ENCODE measurements at regions not wholly inside any gene's neighbourhood (a gene's known extent, or its start where the extent isn't known, plus 50 kb on each side); places are given as distances from the start of the nearest gene placed in this dataset.
A peak's percentile ranks its signal among the peaks of the same experiment; 100 is the strongest.
"Not testable (repeated sequence)": the region's sequence is repeated elsewhere in the genome, so short reads cannot be mapped to it uniquely, and the experiment has no call there.

DNA sequence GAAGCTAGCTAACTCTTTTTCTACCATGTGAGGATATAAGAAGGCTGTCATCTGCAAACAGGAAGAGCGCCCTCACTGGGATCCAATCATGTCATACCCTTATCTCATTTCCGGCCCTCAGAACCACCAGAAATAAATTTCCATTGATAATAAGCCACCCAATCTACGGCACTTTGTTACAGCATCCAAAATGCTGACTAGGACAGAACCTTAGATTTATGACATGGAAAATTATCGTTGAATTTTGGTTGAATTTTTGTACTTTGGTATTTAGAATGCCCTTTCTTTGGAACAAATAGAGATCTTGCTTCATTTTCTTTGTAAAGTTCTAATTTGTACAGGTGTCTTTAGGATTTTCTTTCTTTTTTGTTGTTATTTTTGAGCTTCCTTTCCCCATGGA, 53.3 kb upstream of the CYLC2 start:
- intact Hi-C loops (cut with micrococcal nuclease; ENCODE audit: unreplicated experiment), result no loop called here
- Histone ChIP-seq H3K9me3 (ENCODE audit: low read depth, low read length, poor library complexity, severe bottlenecking) (no peaks in the 10 kb centered on the region), H3K4me3 (ENCODE audit: low read depth, low read length, poor library complexity, severe bottlenecking) (no peak overlapping the region), H3K27ac (ENCODE audit: low read depth, low read length, poor library complexity, severe bottlenecking) (no peak overlapping the region), H3K36me3 (ENCODE audit: insufficient read depth, low read length, poor library complexity, severe bottlenecking) (no peaks in the 10 kb centered on the region), H3K4me1 (ENCODE audit: insufficient read depth, low read length, poor library complexity, severe bottlenecking) (no peaks in the 10 kb centered on the region), H3K27me3 (replicated peaks; ENCODE audit: insufficient read depth, low read depth, low read length, poor library complexity) (no peaks in the 10 kb centered on the region)
- no TSS peak for BruUV-seq (replicated peaks)
- ChIA-PET POLR2A (ENCODE audit: low non-redundant PET) (no interaction called here), CTCF (no interaction called here)
- peak; percentile 3 for DNase-seq (ENCODE audit: low spot score)
- TF ChIP-seq EZH2 (IDR thresholded peaks at IDR 0.05; ENCODE audit: borderline replicate concordance, low read depth, low read length, poor library complexity, severe bottlenecking), result no peak
- TF ChIP-seq, protein P1, sequence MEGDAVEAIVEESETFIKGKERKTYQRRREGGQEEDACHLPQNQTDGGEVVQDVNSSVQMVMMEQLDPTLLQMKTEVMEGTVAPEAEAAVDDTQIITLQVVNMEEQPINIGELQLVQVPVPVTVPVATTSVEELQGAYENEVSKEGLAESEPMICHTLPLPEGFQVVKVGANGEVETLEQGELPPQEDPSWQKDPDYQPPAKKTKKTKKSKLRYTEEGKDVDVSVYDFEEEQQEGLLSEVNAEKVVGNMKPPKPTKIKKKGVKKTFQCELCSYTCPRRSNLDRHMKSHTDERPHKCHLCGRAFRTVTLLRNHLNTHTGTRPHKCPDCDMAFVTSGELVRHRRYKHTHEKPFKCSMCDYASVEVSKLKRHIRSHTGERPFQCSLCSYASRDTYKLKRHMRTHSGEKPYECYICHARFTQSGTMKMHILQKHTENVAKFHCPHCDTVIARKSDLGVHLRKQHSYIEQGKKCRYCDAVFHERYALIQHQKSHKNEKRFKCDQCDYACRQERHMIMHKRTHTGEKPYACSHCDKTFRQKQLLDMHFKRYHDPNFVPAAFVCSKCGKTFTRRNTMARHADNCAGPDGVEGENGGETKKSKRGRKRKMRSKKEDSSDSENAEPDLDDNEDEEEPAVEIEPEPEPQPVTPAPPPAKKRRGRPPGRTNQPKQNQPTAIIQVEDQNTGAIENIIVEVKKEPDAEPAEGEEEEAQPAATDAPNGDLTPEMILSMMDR (conservative IDR thresholded peaks at IDR 0.05; ENCODE audit: low read depth, low read length), result no peak

DNA sequence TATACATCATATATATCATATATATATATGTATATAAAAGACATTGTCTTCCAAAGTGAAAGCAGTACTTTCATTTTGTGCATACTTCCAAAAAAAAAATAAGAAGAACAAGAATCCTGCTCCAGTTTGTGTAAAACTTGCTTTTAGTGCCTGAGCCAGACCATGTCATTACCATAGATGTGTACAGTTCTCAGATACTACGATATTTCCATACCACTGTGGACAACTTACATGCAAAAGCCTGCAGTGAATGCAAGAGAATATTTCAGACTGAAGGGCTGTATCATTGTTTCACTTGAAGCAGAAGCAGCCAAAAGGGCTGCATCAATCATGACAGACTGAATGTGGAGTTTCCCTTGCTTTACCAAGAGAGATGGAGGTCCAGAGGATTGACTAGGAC, 72.6 kb upstream of the CYLC2 start:
- Histone ChIP-seq H3K27ac (ENCODE audit: low read depth, low read length, poor library complexity, severe bottlenecking) (no peak overlapping the region), H3K4me3 (ENCODE audit: low read depth, low read length, poor library complexity, severe bottlenecking) (no peak overlapping the region), H3K27me3 (replicated peaks; ENCODE audit: insufficient read depth, low read depth, low read length, poor library complexity) (no peaks in the 10 kb centered on the region), H3K9me3 (ENCODE audit: low read depth, low read length, poor library complexity, severe bottlenecking) (peaks cover 4% of the 10 kb centered on the region), H3K36me3 (ENCODE audit: insufficient read depth, low read length, poor library complexity, severe bottlenecking) (no peaks in the 10 kb centered on the region), H3K4me1 (ENCODE audit: insufficient read depth, low read length, poor library complexity, severe bottlenecking) (no peaks in the 10 kb centered on the region)
- no peak for TF ChIP-seq EZH2 (IDR thresholded peaks at IDR 0.05; ENCODE audit: borderline replicate concordance, low read depth, low read length, poor library complexity, severe bottlenecking)
- TF ChIP-seq, protein P1 (conservative IDR thresholded peaks at IDR 0.05; ENCODE audit: low read depth, low read length), result no peak
- ChIA-PET POLR2A (ENCODE audit: low non-redundant PET) (no interaction called here), CTCF (no interaction called here)
- DNase-seq (ENCODE audit: low spot score), result no peak
- intact Hi-C loops (cut with micrococcal nuclease; ENCODE audit: unreplicated experiment), result no loop called here
- BruUV-seq (replicated peaks), result no TSS peak

DNA sequence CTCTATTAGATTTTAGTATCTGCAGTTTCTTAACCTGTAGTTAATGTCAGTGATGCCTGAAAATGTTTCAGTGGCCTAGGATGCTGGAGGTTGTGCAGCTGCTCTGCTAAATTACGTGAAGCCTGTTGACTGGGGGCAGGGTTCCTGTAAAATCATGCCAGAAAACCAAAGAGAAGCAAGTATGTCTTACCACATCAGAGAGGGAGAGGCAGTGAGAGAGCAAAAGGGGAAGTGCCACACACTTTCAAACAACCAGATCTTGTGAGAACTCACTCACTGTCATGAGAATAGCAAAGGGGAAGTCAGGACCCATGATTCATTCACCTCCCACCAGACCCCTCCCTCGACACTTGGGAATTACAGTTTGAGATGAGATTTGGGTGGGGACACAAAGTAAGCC, 83.9 kb upstream of the CYLC2 start:
- Histone ChIP-seq H3K36me3 (ENCODE audit: insufficient read depth, low read length, poor library complexity, severe bottlenecking) (no peaks in the 10 kb centered on the region), H3K27ac (ENCODE audit: low read depth, low read length, poor library complexity, severe bottlenecking) (no peak overlapping the region), H3K9me3 (ENCODE audit: low read depth, low read length, poor library complexity, severe bottlenecking) (peaks cover 24% of the 10 kb centered on the region), H3K4me3 (ENCODE audit: low read depth, low read length, poor library complexity, severe bottlenecking) (no peak overlapping the region), H3K27me3 (replicated peaks; ENCODE audit: insufficient read depth, low read depth, low read length, poor library complexity) (no peaks in the 10 kb centered on the region), H3K4me1 (ENCODE audit: insufficient read depth, low read length, poor library complexity, severe bottlenecking) (no peaks in the 10 kb centered on the region)
- ChIA-PET CTCF (no interaction called here), POLR2A (ENCODE audit: low non-redundant PET) (no interaction called here)
- DNase-seq (ENCODE audit: low spot score), result no peak
- TF ChIP-seq, protein P1 (conservative IDR thresholded peaks at IDR 0.05; ENCODE audit: low read depth, low read length), result no peak
- no peak for TF ChIP-seq EZH2 (IDR thresholded peaks at IDR 0.05; ENCODE audit: borderline replicate concordance, low read depth, low read length, poor library complexity, severe bottlenecking)
- no TSS peak for BruUV-seq (replicated peaks)
- intact Hi-C loops (cut with micrococcal nuclease; ENCODE audit: unreplicated experiment), result no loop called here

DNA sequence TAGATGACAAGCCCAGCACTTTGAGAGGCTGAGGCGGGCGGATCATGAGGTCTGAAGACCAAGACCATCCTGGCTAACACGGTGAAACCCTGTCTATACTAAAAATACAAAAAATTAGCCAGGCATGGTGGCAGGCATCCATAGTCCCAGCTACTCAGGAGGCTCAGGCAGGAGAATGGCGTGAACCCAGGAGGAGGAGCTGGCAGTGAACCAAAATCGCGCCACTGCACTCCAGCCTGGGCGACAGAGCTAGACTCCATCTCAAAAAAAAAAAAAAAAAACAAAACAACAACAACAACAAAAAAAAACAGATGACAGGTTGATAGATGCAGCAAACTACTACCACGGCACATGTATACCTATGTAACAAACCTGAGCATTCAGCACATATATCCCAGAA, 89.3 kb upstream of the CYLC2 start:
- DNase-seq (ENCODE audit: low spot score); BruUV-seq (replicated peaks): not testable (repeated sequence)
- POLR2A ChIA-PET (ENCODE audit: low non-redundant PET), result interaction anchor here (0.6 kb wide), 1 partner anchor 882 kb away, joined by 6 read pairs; no protein-coding TSS in a partner anchor

More for the DNA sequence above, 89.3 kb upstream of the CYLC2 start:
- H3K27me3 ChIP-seq (replicated peaks; ENCODE audit: insufficient read depth, low read depth, low read length, poor library complexity); H3K9me3 ChIP-seq (ENCODE audit: low read depth, low read length, poor library complexity, severe bottlenecking); H3K36me3 ChIP-seq (ENCODE audit: insufficient read depth, low read length, poor library complexity, severe bottlenecking); H3K4me3 ChIP-seq (ENCODE audit: low read depth, low read length, poor library complexity, severe bottlenecking); H3K4me1 ChIP-seq (ENCODE audit: insufficient read depth, low read length, poor library complexity, severe bottlenecking); CTCF ChIA-PET; H3K27ac ChIP-seq (ENCODE audit: low read depth, low read length, poor library complexity, severe bottlenecking); intact Hi-C loops (cut with micrococcal nuclease; ENCODE audit: unreplicated experiment): not testable (repeated sequence)
